ENCODE measurements at regions not wholly inside any gene's neighbourhood (a gene's known extent, or its start where the extent isn't known, plus 50 kb on each side); places are given as distances from the start of the nearest gene placed in this dataset.
"Not testable (repeated sequence)": the region's sequence is repeated elsewhere in the genome, so short reads cannot be mapped to it uniquely, and the experiment has no call there.

GRCh38 chr1:9441451-9442133 lies 97.7 kb upstream of the SLC25A33 start:
- Mint-ChIP-seq H3K4me3 (ENCODE audit: unreplicated experiment) (no peak overlapping the region), H3K27me3 (ENCODE audit: unreplicated experiment) (peaks cover 15% of the 10 kb centered on the region), H3K9me3 (ENCODE audit: unreplicated experiment) (peaks cover 9% of the 10 kb centered on the region), H3K27ac (ENCODE audit: unreplicated experiment) (peak overlapping the region; percentile 31), H3K4me1 (ENCODE audit: low read depth, unreplicated experiment) (peaks cover 42% of the 10 kb centered on the region), H3K36me3 (ENCODE audit: unreplicated experiment) (no peaks in the 10 kb centered on the region)
- no peak for DNase-seq
- TF ChIP-seq CTCF (IDR thresholded peaks at IDR 0.05; ENCODE audit: partially characterized antibody, unreplicated experiment), result no peak

GRCh38 chr1:9442278-9442846 lies 96.9 kb upstream of the SLC25A33 start:
- Mint-ChIP-seq H3K4me1 (ENCODE audit: low read depth, unreplicated experiment) (peaks cover 40% of the 10 kb centered on the region), H3K27ac (ENCODE audit: unreplicated experiment) (peak overlapping the region; percentile 34), H3K4me3 (ENCODE audit: unreplicated experiment) (no peak overlapping the region), H3K9me3 (ENCODE audit: unreplicated experiment) (peaks cover 9% of the 10 kb centered on the region), H3K36me3 (ENCODE audit: unreplicated experiment) (no peaks in the 10 kb centered on the region), H3K27me3 (ENCODE audit: unreplicated experiment) (peaks cover 17% of the 10 kb centered on the region)
- DNase-seq, result no peak
- no peak for TF ChIP-seq CTCF (IDR thresholded peaks at IDR 0.05; ENCODE audit: partially characterized antibody, unreplicated experiment)

GRCh38 chr1:9442986-9443385 lies 96.3 kb upstream of the SLC25A33 start:
- no peak for TF ChIP-seq CTCF (IDR thresholded peaks at IDR 0.05; ENCODE audit: partially characterized antibody, unreplicated experiment)

GRCh38 chr1:9443913-9444445 lies 95.3 kb upstream of the SLC25A33 start:
- Mint-ChIP-seq H3K9me3 (ENCODE audit: unreplicated experiment) (peaks cover 9% of the 10 kb centered on the region), H3K36me3 (ENCODE audit: unreplicated experiment) (no peaks in the 10 kb centered on the region), H3K4me3 (ENCODE audit: unreplicated experiment) (peak overlapping the region; percentile 54), H3K4me1 (ENCODE audit: low read depth, unreplicated experiment) (peaks cover 37% of the 10 kb centered on the region), H3K27ac (ENCODE audit: unreplicated experiment) (peak overlapping the region; percentile 94), H3K27me3 (ENCODE audit: unreplicated experiment) (peaks cover 17% of the 10 kb centered on the region)
- DNase-seq, result no peak
- no peak for TF ChIP-seq CTCF (IDR thresholded peaks at IDR 0.05; ENCODE audit: partially characterized antibody, unreplicated experiment)

More at GRCh38 chr1:9442986-9443385, 96.3 kb upstream of the SLC25A33 start:
- Mint-ChIP-seq H3K36me3 (ENCODE audit: unreplicated experiment) (no peaks in the 10 kb centered on the region), H3K4me1 (ENCODE audit: low read depth, unreplicated experiment) (peaks cover 34% of the 10 kb centered on the region), H3K27me3 (ENCODE audit: unreplicated experiment) (peaks cover 17% of the 10 kb centered on the region), H3K9me3 (ENCODE audit: unreplicated experiment) (peaks cover 9% of the 10 kb centered on the region), H3K27ac (ENCODE audit: unreplicated experiment) (peak overlapping the region; percentile 88), H3K4me3 (ENCODE audit: unreplicated experiment) (no peak overlapping the region)
- DNase-seq, result no peak

- H3K4me1 Mint-ChIP-seq (ENCODE audit: low read depth, unreplicated experiment), result peaks cover 41% of the 10 kb centered on the region
- no peak for DNase-seq
- H3K27me3 Mint-ChIP-seq (ENCODE audit: unreplicated experiment), result peaks cover 17% of the 10 kb centered on the region
- peak overlapping the region; percentile 94 for H3K27ac Mint-ChIP-seq (ENCODE audit: unreplicated experiment)
- peak overlapping the region; percentile 14 for H3K4me3 Mint-ChIP-seq (ENCODE audit: unreplicated experiment)
- no peak for TF ChIP-seq CTCF (IDR thresholded peaks at IDR 0.05; ENCODE audit: partially characterized antibody, unreplicated experiment)
- no peaks in the 10 kb centered on the region for H3K36me3 Mint-ChIP-seq (ENCODE audit: unreplicated experiment)
- H3K9me3 Mint-ChIP-seq (ENCODE audit: unreplicated experiment), result peaks cover 9% of the 10 kb centered on the region
These were observed 94.7 kb upstream of the SLC25A33 start for GRCh38 chr1:9444532-9444931.

- H3K9me3 Mint-ChIP-seq (ENCODE audit: unreplicated experiment); H3K36me3 Mint-ChIP-seq (ENCODE audit: unreplicated experiment); H3K4me3 Mint-ChIP-seq (ENCODE audit: unreplicated experiment): not testable (repeated sequence)
- peaks cover 45% of the 10 kb centered on the region for H3K4me1 Mint-ChIP-seq (ENCODE audit: low read depth, unreplicated experiment)
- H3K27ac Mint-ChIP-seq (ENCODE audit: unreplicated experiment), result peak overlapping the region; percentile 94
- peaks cover 17% of the 10 kb centered on the region for H3K27me3 Mint-ChIP-seq (ENCODE audit: unreplicated experiment)
- peak; percentile 48 for DNase-seq
These were observed 94.2 kb upstream of the SLC25A33 start for GRCh38 chr1:9445081-9445480.
